PC-3 (cell line): ENCODE measurements at regions not wholly inside any gene's neighbourhood (a gene's known extent, or its start where the extent isn't known, plus 50 kb on each side); places are given as distances from the start of the nearest gene placed in this dataset.

Experiments used
- ATAC-seq: fragments of 200-7000 bp; cut with Tn5 transposase; 2 replicates; pipeline ENCODE4 v1.9.1; 2020; ENCODE audit warnings: mild to moderate bottlenecking, moderate library complexity
- BruUV-seq: library from RNA; stranded (reverse); fragments of 400-500 nt; replicated peaks from 2 replicates; lab custom pipeline; 2021; lab: Mats Ljungman, UMichigan
- CTCF ChIA-PET: fragments of 300-600 bp; sonication (Branson Sonifier 250); formaldehyde crosslinking; loops from one replicate; lab custom pipeline; 2022; ENCODE audit warnings: antibody characterized with exemption; lab: Charles Lee
- POLR2A ChIA-PET: fragments of 300-600 bp; sonication (Branson Sonifier 250); formaldehyde crosslinking; loops from one replicate; lab custom pipeline; 2022; ENCODE audit warnings: antibody characterized with exemption; ENCODE audit not compliant: unreplicated experiment; lab: Charles Lee
- DNase-seq: peaks from one replicate; pipeline ENCODE4 v3.0.0-alpha.2; 2015
- H2AFZ ChIP-seq: fragments of 300-600 bp; sonication (generic); 2 replicates; pipeline ENCODE4 v1.6.0; 2016; ENCODE audit warnings: antibody characterized with exemption, low read length
- H3F3A ChIP-seq: fragments of 300-600 bp; sonication (generic); one replicate; pipeline ENCODE4 v1.6.0; 2017; ENCODE audit warnings: antibody characterized with exemption, low read length, control low read depth, mild to moderate bottlenecking; ENCODE audit not compliant: unreplicated experiment
- H3K27ac ChIP-seq: fragments of 300-600 bp; sonication (generic); 2 replicates; pipeline ENCODE4 v1.5.1; 2016; ENCODE audit warnings: mild to moderate bottlenecking, low read length
- H3K27me3 ChIP-seq: fragments of 300-600 bp; sonication (generic); 2 replicates; pipeline ENCODE4 v1.6.1; 2016; ENCODE audit warnings: low read length, mixed read lengths
- H3K36me3 ChIP-seq: fragments of 300-600 bp; sonication (generic); 2 replicates; pipeline ENCODE4 v1.6.1; 2016; ENCODE audit warnings: low read depth, mixed run types, low read length, mixed read lengths
- H3K4me1 ChIP-seq: fragments of 300-600 bp; sonication (generic); 2 replicates; pipeline ENCODE4 v1.5.1; 2016; ENCODE audit warnings: low read length; ENCODE audit not compliant: insufficient read depth
- H3K4me2 ChIP-seq: fragments of 300-600 bp; sonication (generic); 2 replicates; pipeline ENCODE4 v1.6.0; 2016; ENCODE audit warnings: low read length
- H3K4me3 ChIP-seq: fragments of 300-600 bp; sonication (generic); 2 replicates; pipeline ENCODE4 v1.5.1; 2016; ENCODE audit warnings: mild to moderate bottlenecking, low read length, mixed read lengths
- H3K79me2 ChIP-seq: fragments of 300-600 bp; sonication (generic); 2 replicates; pipeline ENCODE4 v1.6.1; 2017; ENCODE audit warnings: low read length, mixed read lengths
- H3K9ac ChIP-seq: fragments of 300-600 bp; sonication (generic); 2 replicates; pipeline ENCODE4 v1.6.0; 2016; ENCODE audit warnings: mild to moderate bottlenecking, low read length
- H3K9me2 ChIP-seq: fragments of 300-600 bp; sonication (generic); replicated peaks from 2 replicates; pipeline ENCODE4 v1.6.1; 2016; ENCODE audit warnings: mixed run types, low read length, mixed read lengths
- H3K9me3 ChIP-seq: fragments of 300-600 bp; sonication (generic); 2 replicates; pipeline ENCODE4 v1.6.1; 2016; ENCODE audit warnings: low read length, mixed read lengths
- H4K20me1 ChIP-seq: fragments of 300-600 bp; sonication (generic); 2 replicates; pipeline ENCODE4 v1.6.1; 2016; ENCODE audit warnings: low read length, mixed read lengths
- CTCF ChIP-seq: fragments of 300-600 bp; sonication (generic); conservative IDR thresholded peaks from 2 replicates; pipeline ENCODE4 v1.5.1; 2017; ENCODE audit warnings: antibody characterized with exemption, low read depth, mild to moderate bottlenecking, low read length
- EZH2 ChIP-seq: fragments of 300-600 bp; sonication (generic); IDR thresholded peaks from one replicate; pipeline ENCODE4 v1.6.1; 2017; ENCODE audit warnings: antibody characterized with exemption, mild to moderate bottlenecking, low read length; ENCODE audit not compliant: unreplicated experiment
- EZH2phosphoT487 ChIP-seq: fragments of 300-600 bp; sonication (generic); IDR thresholded peaks from 2 replicates; pipeline ENCODE4 v1.6.1; 2018; ENCODE audit warnings: mild to moderate bottlenecking, antibody characterized with exemption, low read length, borderline replicate concordance
- intact Hi-C: fragments of 100-400 bp; cut with micrococcal nuclease; formaldehyde crosslinking; loops from 2 replicates; pipeline ENCODE4 v1.9.0; 2023

- ChIA-PET POLR2A (no interaction called here), CTCF (interaction anchor here (0.6 to 1.1 kb wide), 2 partner anchors 141 to 731 kb away, joined by 3 to 4 read pairs; no protein-coding TSS in a partner anchor)
- no peaks in the 10 kb centered on the region for H3K79me2 ChIP-seq
- H3K36me3 ChIP-seq: no peaks in the 10 kb centered on the region
- DNase-seq (no peak), ATAC-seq (no peak)
- no peaks in the 10 kb centered on the region for H3K27me3 ChIP-seq
- H3F3A ChIP-seq: no peaks in the 10 kb centered on the region
- H3K4me1 ChIP-seq: peaks cover 13% of the 10 kb centered on the region
- no peaks in the 10 kb centered on the region for H3K9me3 ChIP-seq
- no peak for TF ChIP-seq EZH2phosphoT487
- TF ChIP-seq EZH2: no peak
- no peak for TF ChIP-seq CTCF
- no peak overlapping the region for H3K4me3 ChIP-seq
- H4K20me1 ChIP-seq: no peaks in the 10 kb centered on the region
- H3K4me2 ChIP-seq: no peak overlapping the region
- no peak overlapping the region for H3K9ac ChIP-seq
- BruUV-seq: no TSS peak
- no peak overlapping the region for H3K27ac ChIP-seq
- intact Hi-C loops: no loop called here
- no peak overlapping the region for H2AFZ ChIP-seq
- no peaks in the 10 kb centered on the region for H3K9me2 ChIP-seq
These were observed 234.7 kb downstream of the NFKBIZ start for GRCh38 chr3:102084006-102084405.

GRCh38 chr3:102084704-102085103 is 235.4 kb downstream of the NFKBIZ start:
- no peak overlapping the region for H3K4me2 ChIP-seq
- POLR2A ChIA-PET: no interaction called here
- no TSS peak for BruUV-seq
- H3F3A ChIP-seq: no peaks in the 10 kb centered on the region
- no peak overlapping the region for H3K9ac ChIP-seq
- H4K20me1 ChIP-seq: no peaks in the 10 kb centered on the region
- ATAC-seq (no peak), DNase-seq (no peak)
- no peaks in the 10 kb centered on the region for H3K36me3 ChIP-seq
- CTCF ChIA-PET: no interaction called here
- H3K4me1 ChIP-seq: peaks cover 15% of the 10 kb centered on the region
- H3K9me3 ChIP-seq: no peaks in the 10 kb centered on the region
- no peak overlapping the region for H3K27ac ChIP-seq
- intact Hi-C loops: loop anchor here (5.0 kb wide), 2 partner anchors 87 to 232 kb away; no protein-coding TSS in a partner anchor
- H3K4me3 ChIP-seq: no peak overlapping the region
- no peaks in the 10 kb centered on the region for H3K9me2 ChIP-seq
- no peak for TF ChIP-seq CTCF
- no peak for TF ChIP-seq EZH2phosphoT487
- no peak for TF ChIP-seq EZH2
- H2AFZ ChIP-seq: no peak overlapping the region
- no peaks in the 10 kb centered on the region for H3K79me2 ChIP-seq
- H3K27me3 ChIP-seq: no peaks in the 10 kb centered on the region

GRCh38 chr3:102085431-102086176 is 236.3 kb downstream of the NFKBIZ start:
- Histone ChIP-seq H3K4me1 (peaks cover 19% of the 10 kb centered on the region), H3K27me3 (no peaks in the 10 kb centered on the region), H3K9me2 (no peaks in the 10 kb centered on the region), H3K4me3 (no peak overlapping the region), H3K79me2 (no peaks in the 10 kb centered on the region), H3F3A (no peaks in the 10 kb centered on the region), H3K4me2 (no peak overlapping the region), H3K9me3 (no peaks in the 10 kb centered on the region), H3K27ac (no peak overlapping the region), H2AFZ (no peak overlapping the region), H3K9ac (no peak overlapping the region), H3K36me3 (no peaks in the 10 kb centered on the region), H4K20me1 (no peaks in the 10 kb centered on the region)
- DNase-seq (no peak), ATAC-seq (no peak)
- BruUV-seq: no TSS peak
- intact Hi-C loops: loop anchor here (5.0 kb wide), 2 partner anchors 88 to 233 kb away; no protein-coding TSS in a partner anchor
- POLR2A ChIA-PET: no interaction called here
- CTCF ChIA-PET: no interaction called here
- TF ChIP-seq EZH2phosphoT487 (no peak), CTCF (no peak), EZH2 (no peak)
